ENCODE measurements at regions not wholly inside any gene's neighbourhood (a gene's known extent, or its start where the extent isn't known, plus 50 kb on each side); places are given as distances from the start of the nearest gene placed in this dataset.
A peak's percentile ranks its signal among the peaks of the same experiment; 100 is the strongest.

DNA sequence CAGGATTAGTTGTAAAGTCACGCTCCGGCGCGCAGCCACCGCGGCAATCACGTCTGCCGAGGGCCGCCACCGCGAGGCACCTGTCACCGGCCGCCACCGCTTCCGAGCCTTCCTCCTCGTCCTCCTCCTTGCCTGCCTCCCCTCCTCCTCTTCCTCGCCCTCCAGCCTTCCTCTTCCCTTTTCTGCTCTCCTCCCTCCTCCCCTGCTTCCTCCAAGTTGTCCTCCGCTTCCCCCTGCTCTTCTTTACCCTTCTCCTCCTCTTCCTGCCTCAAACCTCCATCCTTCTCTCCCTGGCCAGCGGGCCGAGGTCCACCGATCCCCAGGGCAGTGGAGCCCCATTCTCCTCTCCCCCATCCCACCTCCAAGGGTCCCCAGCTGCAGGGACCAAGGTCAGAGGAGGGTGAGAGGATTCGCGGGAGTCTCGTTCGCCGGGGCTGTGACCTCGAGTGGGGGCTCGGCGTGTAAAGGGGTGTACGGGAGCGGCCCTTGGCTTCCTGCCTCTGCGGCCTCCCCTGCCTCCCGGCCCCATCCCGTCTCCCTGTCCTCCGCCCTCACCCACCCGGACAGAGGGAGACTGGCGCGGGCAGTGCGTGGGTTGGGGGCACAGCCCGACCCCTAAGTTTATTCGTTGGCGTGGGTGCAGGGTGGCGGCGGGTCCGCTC, 89.5 kb upstream of the PAX2 start (continued):
- TF ChIP-seq ZNF23 (tag by site-specific recombination; IDR thresholded peaks at IDR 0.05; ENCODE audit: borderline replicate concordance) (no peak), MEIS1 (CRISPR knock-in tag; IDR thresholded peaks at IDR 0.05; ENCODE audit: borderline replicate concordance) (no peak), ZNF473 (tag by site-specific recombination; IDR thresholded peaks at IDR 0.05) (no peak), ZNF623 (tag by site-specific recombination; IDR thresholded peaks at IDR 0.05) (no peak), ZNF549 (tag by site-specific recombination; IDR thresholded peaks at IDR 0.05) (no peak), KLF9 (tag by site-specific recombination; IDR thresholded peaks at IDR 0.05; ENCODE audit: low read depth) (no peak; the same call in 1 of the 2 replicates), SALL2 (tag by site-specific recombination; IDR thresholded peaks at IDR 0.05; ENCODE audit: borderline replicate concordance) (no peak), ZNF350 (tag by site-specific recombination; IDR thresholded peaks at IDR 0.05) (no peak), KLF8 (tag by site-specific recombination; IDR thresholded peaks at IDR 0.05) (peak; percentile 80), ZBTB21 (tag by site-specific recombination; IDR thresholded peaks at IDR 0.05) (no peak), SP2 (tag by site-specific recombination; IDR thresholded peaks at IDR 0.05) (peak; percentile 77), ZNF660 (tag by site-specific recombination; IDR thresholded peaks at IDR 0.05) (no peak), ZNF221 (tag by site-specific recombination; IDR thresholded peaks at IDR 0.05; ENCODE audit: borderline replicate concordance) (no peak), GLI4 (tag by site-specific recombination; IDR thresholded peaks at IDR 0.05) (no peak)
- TF ChIP-seq, protein P1, sequence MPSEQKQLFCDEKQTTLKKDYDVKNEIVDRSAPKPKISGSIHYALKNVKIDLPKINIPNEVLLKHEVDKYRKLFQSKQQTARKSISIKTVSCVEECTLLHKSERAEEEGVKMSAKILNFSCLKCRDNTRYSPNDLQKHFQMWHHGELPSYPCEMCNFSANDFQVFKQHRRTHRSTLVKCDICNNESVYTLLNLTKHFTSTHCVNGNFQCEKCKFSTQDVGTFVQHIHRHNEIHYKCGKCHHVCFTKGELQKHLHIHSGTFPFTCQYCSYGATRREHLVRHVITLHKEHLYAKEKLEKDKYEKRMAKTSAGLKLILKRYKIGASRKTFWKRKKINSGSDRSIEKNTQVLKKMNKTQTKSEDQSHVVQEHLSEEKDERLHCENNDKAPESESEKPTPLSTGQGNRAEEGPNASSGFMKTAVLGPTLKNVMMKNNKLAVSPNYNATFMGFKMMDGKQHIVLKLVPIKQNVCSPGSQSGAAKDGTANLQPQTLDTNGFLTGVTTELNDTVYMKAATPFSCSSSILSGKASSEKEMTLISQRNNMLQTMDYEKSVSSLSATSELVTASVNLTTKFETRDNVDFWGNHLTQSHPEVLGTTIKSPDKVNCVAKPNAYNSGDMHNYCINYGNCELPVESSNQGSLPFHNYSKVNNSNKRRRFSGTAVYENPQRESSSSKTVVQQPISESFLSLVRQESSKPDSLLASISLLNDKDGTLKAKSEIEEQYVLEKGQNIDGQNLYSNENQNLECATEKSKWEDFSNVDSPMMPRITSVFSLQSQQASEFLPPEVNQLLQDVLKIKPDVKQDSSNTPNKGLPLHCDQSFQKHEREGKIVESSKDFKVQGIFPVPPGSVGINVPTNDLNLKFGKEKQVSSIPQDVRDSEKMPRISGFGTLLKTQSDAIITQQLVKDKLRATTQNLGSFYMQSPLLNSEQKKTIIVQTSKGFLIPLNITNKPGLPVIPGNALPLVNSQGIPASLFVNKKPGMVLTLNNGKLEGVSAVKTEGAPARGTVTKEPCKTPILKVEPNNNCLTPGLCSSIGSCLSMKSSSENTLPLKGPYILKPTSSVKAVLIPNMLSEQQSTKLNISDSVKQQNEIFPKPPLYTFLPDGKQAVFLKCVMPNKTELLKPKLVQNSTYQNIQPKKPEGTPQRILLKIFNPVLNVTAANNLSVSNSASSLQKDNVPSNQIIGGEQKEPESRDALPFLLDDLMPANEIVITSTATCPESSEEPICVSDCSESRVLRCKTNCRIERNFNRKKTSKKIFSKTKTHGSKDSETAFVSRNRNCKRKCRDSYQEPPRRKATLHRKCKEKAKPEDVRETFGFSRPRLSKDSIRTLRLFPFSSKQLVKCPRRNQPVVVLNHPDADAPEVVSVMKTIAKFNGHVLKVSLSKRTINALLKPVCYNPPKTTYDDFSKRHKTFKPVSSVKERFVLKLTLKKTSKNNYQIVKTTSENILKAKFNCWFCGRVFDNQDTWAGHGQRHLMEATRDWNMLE (tag by site-specific recombination; conservative IDR thresholded peaks at IDR 0.05; ENCODE audit: low read depth): no peak
- TF ChIP-seq, protein P2, sequence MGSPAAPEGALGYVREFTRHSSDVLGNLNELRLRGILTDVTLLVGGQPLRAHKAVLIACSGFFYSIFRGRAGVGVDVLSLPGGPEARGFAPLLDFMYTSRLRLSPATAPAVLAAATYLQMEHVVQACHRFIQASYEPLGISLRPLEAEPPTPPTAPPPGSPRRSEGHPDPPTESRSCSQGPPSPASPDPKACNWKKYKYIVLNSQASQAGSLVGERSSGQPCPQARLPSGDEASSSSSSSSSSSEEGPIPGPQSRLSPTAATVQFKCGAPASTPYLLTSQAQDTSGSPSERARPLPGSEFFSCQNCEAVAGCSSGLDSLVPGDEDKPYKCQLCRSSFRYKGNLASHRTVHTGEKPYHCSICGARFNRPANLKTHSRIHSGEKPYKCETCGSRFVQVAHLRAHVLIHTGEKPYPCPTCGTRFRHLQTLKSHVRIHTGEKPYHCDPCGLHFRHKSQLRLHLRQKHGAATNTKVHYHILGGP (tag by site-specific recombination; IDR thresholded peaks at IDR 0.05): 0 out of 2 replicates have a peak, but pooled peaks have one; percentile 3
- TF ChIP-seq, protein P3, sequence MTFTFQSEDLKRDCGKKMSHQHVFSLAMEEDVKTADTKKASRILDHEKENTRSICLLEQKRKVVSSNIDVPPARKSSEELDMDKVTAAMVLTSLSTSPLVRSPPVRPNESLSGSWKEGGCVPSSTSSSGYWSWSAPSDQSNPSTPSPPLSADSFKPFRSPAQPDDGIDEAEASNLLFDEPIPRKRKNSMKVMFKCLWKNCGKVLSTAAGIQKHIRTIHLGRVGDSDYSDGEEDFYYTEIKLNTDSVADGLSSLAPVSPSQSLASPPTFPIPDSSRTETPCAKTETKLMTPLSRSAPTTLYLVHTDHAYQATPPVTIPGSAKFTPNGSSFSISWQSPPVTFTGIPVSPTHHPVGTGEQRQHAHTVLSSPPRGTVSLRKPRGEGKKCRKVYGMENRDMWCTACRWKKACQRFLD (tag by site-specific recombination; IDR thresholded peaks at IDR 0.05): no peak
- TF ChIP-seq, protein P4, sequence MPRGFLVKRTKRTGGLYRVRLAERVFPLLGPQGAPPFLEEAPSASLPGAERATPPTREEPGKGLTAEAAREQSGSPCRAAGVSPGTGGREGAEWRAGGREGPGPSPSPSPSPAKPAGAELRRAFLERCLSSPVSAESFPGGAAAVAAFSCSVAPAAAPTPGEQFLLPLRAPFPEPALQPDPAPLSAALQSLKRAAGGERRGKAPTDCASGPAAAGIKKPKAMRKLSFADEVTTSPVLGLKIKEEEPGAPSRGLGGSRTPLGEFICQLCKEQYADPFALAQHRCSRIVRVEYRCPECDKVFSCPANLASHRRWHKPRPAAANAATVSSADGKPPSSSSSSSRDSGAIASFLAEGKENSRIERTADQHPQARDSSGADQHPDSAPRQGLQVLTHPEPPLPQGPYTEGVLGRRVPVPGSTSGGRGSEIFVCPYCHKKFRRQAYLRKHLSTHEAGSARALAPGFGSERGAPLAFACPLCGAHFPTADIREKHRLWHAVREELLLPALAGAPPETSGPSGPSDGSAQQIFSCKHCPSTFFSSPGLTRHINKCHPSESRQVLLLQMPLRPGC (tag by site-specific recombination; IDR thresholded peaks at IDR 0.05): no peak
- TF ChIP-seq, protein P5, sequence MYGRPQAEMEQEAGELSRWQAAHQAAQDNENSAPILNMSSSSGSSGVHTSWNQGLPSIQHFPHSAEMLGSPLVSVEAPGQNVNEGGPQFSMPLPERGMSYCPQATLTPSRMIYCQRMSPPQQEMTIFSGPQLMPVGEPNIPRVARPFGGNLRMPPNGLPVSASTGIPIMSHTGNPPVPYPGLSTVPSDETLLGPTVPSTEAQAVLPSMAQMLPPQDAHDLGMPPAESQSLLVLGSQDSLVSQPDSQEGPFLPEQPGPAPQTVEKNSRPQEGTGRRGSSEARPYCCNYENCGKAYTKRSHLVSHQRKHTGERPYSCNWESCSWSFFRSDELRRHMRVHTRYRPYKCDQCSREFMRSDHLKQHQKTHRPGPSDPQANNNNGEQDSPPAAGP (tag by site-specific recombination; IDR thresholded peaks at IDR 0.05): peak; percentile 45; the same call in 1 of the 2 replicates
- TF ChIP-seq, protein P6, sequence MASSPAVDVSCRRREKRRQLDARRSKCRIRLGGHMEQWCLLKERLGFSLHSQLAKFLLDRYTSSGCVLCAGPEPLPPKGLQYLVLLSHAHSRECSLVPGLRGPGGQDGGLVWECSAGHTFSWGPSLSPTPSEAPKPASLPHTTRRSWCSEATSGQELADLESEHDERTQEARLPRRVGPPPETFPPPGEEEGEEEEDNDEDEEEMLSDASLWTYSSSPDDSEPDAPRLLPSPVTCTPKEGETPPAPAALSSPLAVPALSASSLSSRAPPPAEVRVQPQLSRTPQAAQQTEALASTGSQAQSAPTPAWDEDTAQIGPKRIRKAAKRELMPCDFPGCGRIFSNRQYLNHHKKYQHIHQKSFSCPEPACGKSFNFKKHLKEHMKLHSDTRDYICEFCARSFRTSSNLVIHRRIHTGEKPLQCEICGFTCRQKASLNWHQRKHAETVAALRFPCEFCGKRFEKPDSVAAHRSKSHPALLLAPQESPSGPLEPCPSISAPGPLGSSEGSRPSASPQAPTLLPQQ (tag by site-specific recombination; IDR thresholded peaks at IDR 0.05): no peak
- TF ChIP-seq, protein P7, sequence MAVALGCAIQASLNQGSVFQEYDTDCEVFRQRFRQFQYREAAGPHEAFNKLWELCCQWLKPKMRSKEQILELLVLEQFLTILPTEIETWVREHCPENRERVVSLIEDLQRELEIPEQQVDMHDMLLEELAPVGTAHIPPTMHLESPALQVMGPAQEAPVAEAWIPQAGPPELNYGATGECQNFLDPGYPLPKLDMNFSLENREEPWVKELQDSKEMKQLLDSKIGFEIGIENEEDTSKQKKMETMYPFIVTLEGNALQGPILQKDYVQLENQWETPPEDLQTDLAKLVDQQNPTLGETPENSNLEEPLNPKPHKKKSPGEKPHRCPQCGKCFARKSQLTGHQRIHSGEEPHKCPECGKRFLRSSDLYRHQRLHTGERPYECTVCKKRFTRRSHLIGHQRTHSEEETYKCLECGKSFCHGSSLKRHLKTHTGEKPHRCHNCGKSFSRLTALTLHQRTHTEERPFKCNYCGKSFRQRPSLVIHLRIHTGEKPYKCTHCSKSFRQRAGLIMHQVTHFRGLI (tag by site-specific recombination; IDR thresholded peaks at IDR 0.05): no peak
- TF ChIP-seq, protein P8, sequence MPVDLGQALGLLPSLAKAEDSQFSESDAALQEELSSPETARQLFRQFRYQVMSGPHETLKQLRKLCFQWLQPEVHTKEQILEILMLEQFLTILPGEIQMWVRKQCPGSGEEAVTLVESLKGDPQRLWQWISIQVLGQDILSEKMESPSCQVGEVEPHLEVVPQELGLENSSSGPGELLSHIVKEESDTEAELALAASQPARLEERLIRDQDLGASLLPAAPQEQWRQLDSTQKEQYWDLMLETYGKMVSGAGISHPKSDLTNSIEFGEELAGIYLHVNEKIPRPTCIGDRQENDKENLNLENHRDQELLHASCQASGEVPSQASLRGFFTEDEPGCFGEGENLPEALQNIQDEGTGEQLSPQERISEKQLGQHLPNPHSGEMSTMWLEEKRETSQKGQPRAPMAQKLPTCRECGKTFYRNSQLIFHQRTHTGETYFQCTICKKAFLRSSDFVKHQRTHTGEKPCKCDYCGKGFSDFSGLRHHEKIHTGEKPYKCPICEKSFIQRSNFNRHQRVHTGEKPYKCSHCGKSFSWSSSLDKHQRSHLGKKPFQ (tag by site-specific recombination; IDR thresholded peaks at IDR 0.05): no peak

Data from HEK293 (cell line).